ENCODE measurements at regions not wholly inside any gene's neighbourhood (a gene's known extent, or its start where the extent isn't known, plus 50 kb on each side); places are given as distances from the start of the nearest gene placed in this dataset.

GRCh38 chr4:89531932-89532640, 224.5 kb upstream of the GPRIN3 start:
- no peak overlapping the region for H3K27ac ChIP-seq (ENCODE audit: insufficient read length, low read depth, low read length)
- H3K23ac ChIP-seq (ENCODE audit: insufficient read length, low read depth, low read length), result no peak overlapping the region
- H2AK5ac ChIP-seq (ENCODE audit: insufficient read length, low read length), result no peak overlapping the region
- no peak overlapping the region for H3K9ac ChIP-seq (ENCODE audit: extremely low read depth, insufficient read length, low read length)
- no peak overlapping the region for H3K4me2 ChIP-seq (ENCODE audit: insufficient read depth, insufficient read length, low read length)
- no peak overlapping the region for H2BK120ac ChIP-seq (ENCODE audit: low read depth, low read length, poor library complexity, severe bottlenecking)
- no peaks in the 10 kb centered on the region for H3K23me2 ChIP-seq (ENCODE audit: insufficient read length, low read depth, low read length, poor library complexity, severe bottlenecking)
- no CpG with 5 or more reads among the region's 2 CpGs for WGBS (ENCODE audit: extremely low coverage, insufficient read length, low lambda C conversion rate)
- H4K5ac ChIP-seq (ENCODE audit: insufficient read length, low read depth, low read length), result no peak overlapping the region
- H3T11ph ChIP-seq (ENCODE audit: low read length), result no peak overlapping the region
- Mint-ChIP-seq H3K27ac (no peak overlapping the region), H3K4me1 (no peaks in the 10 kb centered on the region), H3K36me3 (ENCODE audit: insufficient read depth in 1 of 3, low read depth in 3 of 3) (no peaks in the 10 kb centered on the region), H3K4me3 (no peak overlapping the region), H3K9me3 (no peaks in the 10 kb centered on the region), H3K27me3 (ENCODE audit: low read depth) (peaks cover 1% of the 10 kb centered on the region; the same call in 1 of the 2 replicates)
- H3K18ac ChIP-seq (ENCODE audit: insufficient read length, low read depth, low read length), result no peak overlapping the region
- H3K79me1 ChIP-seq (ENCODE audit: insufficient read depth, low read depth, low read length, poor library complexity, severe bottlenecking), result no peaks in the 10 kb centered on the region
- no peak overlapping the region for H4K8ac ChIP-seq (replicated peaks; ENCODE audit: insufficient read length, low read depth, low read length)
- no peaks in the 10 kb centered on the region for H3K79me2 ChIP-seq (ENCODE audit: insufficient read depth, low read length)
- H2BK20ac ChIP-seq (ENCODE audit: low read depth, low read length, poor library complexity, severe bottlenecking), result no peak overlapping the region
- no peak for DNase-seq
- H3K4me1 ChIP-seq (ENCODE audit: insufficient read depth, low read length), result no peaks in the 10 kb centered on the region
- H4K91ac ChIP-seq (ENCODE audit: insufficient read length, low read depth, low read length), result no peak overlapping the region
- no peak overlapping the region for H2BK12ac ChIP-seq (ENCODE audit: insufficient read length, low read depth, low read length)
- H3K4ac ChIP-seq (ENCODE audit: low read depth, low read length), result no peak overlapping the region
- H3K27me3 ChIP-seq (ENCODE audit: insufficient read depth, low read length), result no peaks in the 10 kb centered on the region
- no peak for TF ChIP-seq CTCF (conservative IDR thresholded peaks at IDR 0.05)
- no peaks in the 10 kb centered on the region for H3K9me3 ChIP-seq (ENCODE audit: control insufficient read depth, low read depth, low read length)
- H3K56ac ChIP-seq (ENCODE audit: insufficient read length, low read depth, low read length), result no peak overlapping the region
- no peak overlapping the region for H2BK5ac ChIP-seq (ENCODE audit: insufficient read length, low read length)
- no peak overlapping the region for H2AFZ ChIP-seq (ENCODE audit: low read length)
- H2BK15ac ChIP-seq (ENCODE audit: low read depth, low read length), result no peak overlapping the region
- no peak overlapping the region for H3K14ac ChIP-seq (ENCODE audit: insufficient read depth, low read length)
- H4K20me1 ChIP-seq (ENCODE audit: control insufficient read depth, insufficient read depth, insufficient read length), result no peaks in the 10 kb centered on the region

All from H9 (cell line).